A549 (cell line): ENCODE measurements at regions not wholly inside any gene's neighbourhood (a gene's known extent, or its start where the extent isn't known, plus 50 kb on each side); places are given as distances from the start of the nearest gene placed in this dataset.
A peak's percentile ranks its signal among the peaks of the same experiment; 100 is the strongest.

Source experiments
- ATAC-seq, 2 experiments: fragments of 200-7000 bp in 1 of 2; fragments of >200 bp in 1 of 2; cut with Nextera tagmentation in 1 of 2; cut with Tn5 transposase in 1 of 2; 3 replicates each; pipeline versions ENCODE4 v1.8.0 to v1.9.1; 2018 to 2020; ENCODE audit warnings: mild to moderate bottlenecking in 1 of 2, moderate library complexity in 1 of 2
- CTCF ChIA-PET: fragments of 300-600 bp; sonication (Branson Sonifier 250); formaldehyde crosslinking; extraction: SDS; loops from one replicate; lab custom pipeline; 2021; ENCODE audit warnings: antibody characterized with exemption, inconsistent platforms; lab: Yijun Ruan, JAX
- POLR2A ChIA-PET: fragments of 350-600 bp; formaldehyde crosslinking; extraction: SDS; loops from one replicate; lab custom pipeline; 2021; ENCODE audit warnings: antibody characterized with exemption, inconsistent platforms; lab: Yijun Ruan, JAX
- DNase-seq, 2 experiments: peaks; one replicate each; pipeline versions ENCODE4 v3.0.0 to v3.0.0-alpha.2; 2011 to 2016; ENCODE audit warnings: low read depth in 1 of 2, low spot score in 1 of 2
- FAIRE-seq: peaks from 2 replicates; lab custom pipeline; 2011; peaks lifted over from hg19 to GRCh38; lab: Jason Lieb, UNC
- H3K27ac ChIP-seq, 2 experiments: fragments of >200 bp; sonication (Bioruptor Twin); formaldehyde crosslinking; 3 replicates each; pipeline ENCODE4 v1.5.1; 2016 to 2017
- H3K4me1 ChIP-seq: fragments of >200 bp; sonication (Bioruptor Twin); formaldehyde crosslinking; 3 replicates; pipeline ENCODE4 v1.6.1; 2016
- H3K4me2 ChIP-seq: fragments of >200 bp; sonication (Bioruptor Twin); formaldehyde crosslinking; 3 replicates; pipeline ENCODE4 v1.6.1; 2016
- H3K4me3 ChIP-seq: fragments of >200 bp; sonication (Bioruptor Twin); formaldehyde crosslinking; 3 replicates; pipeline ENCODE4 v1.5.1; 2016
- H3K9me3 ChIP-seq: fragments of >200 bp; sonication (Bioruptor Twin); formaldehyde crosslinking; 3 replicates; pipeline ENCODE4 v1.6.1; 2016
- BCL3 ChIP-seq: fragments of >200 bp; sonication (Bioruptor Twin); formaldehyde crosslinking; IDR thresholded peaks from 3 replicates; pipeline ENCODE4 v1.6.1; 2016
- CBX2 ChIP-seq: fragments of 200-600 bp; sonication (generic); IDR thresholded peaks from 2 replicates; pipeline ENCODE4 v1.6.1; 2016; ENCODE audit warnings: low read depth, mild to moderate bottlenecking, borderline replicate concordance
- CEBPB ChIP-seq, 2 experiments: fragments of >200 bp in 1 of 2; sonication (Bioruptor Twin) in 1 of 2; formaldehyde crosslinking in 1 of 2; IDR thresholded peaks; 2 replicates each; pipeline ENCODE4 v1.6.1; 2012 to 2016
- CHD2 ChIP-seq: fragments of 150-350 bp; IDR thresholded peaks from 2 replicates; pipeline ENCODE4 v1.6.1; 2014; ENCODE audit warnings: low read length; ENCODE audit not compliant: partially characterized antibody
- EHF ChIP-seq: fragments of 250-450 bp; sonication (Bioruptor Pico); IDR thresholded peaks from 2 replicates; pipeline ENCODE4 v1.5.0; 2020; ENCODE audit warnings: mild to moderate bottlenecking
- ESRRA ChIP-seq: fragments of 150-350 bp; IDR thresholded peaks from 2 replicates; pipeline ENCODE4 v1.6.1; 2014; ENCODE audit warnings: mild to moderate bottlenecking, low read length, borderline replicate concordance
- HDAC2 ChIP-seq: fragments of 200-600 bp; sonication (generic); IDR thresholded peaks from 2 replicates; pipeline ENCODE4 v1.6.1; 2016
- HES2 ChIP-seq: fragments of >200 bp; sonication (Bioruptor Twin); formaldehyde crosslinking; IDR thresholded peaks from 2 replicates; pipeline ENCODE4 v1.6.1; 2016
- HEYL ChIP-seq: fragments of 250-450 bp; sonication (Bioruptor Pico); IDR thresholded peaks from 2 replicates; pipeline ENCODE4 v1.8.0; 2021; ENCODE audit warnings: mild to moderate bottlenecking, moderate library complexity
- JUNB ChIP-seq: fragments of >200 bp; sonication (Bioruptor Twin); formaldehyde crosslinking; IDR thresholded peaks from 2 replicates; pipeline ENCODE4 v1.6.1; 2016
- MYC ChIP-seq: IDR thresholded peaks from 2 replicates; pipeline ENCODE4 v1.6.1; 2012; ENCODE audit warnings: mild to moderate bottlenecking, inconsistent platforms, low read length, improper control_type of control experiment, borderline replicate concordance
- NFE2L2 ChIP-seq: fragments of 150-350 bp; conservative IDR thresholded peaks from 2 replicates; pipeline ENCODE4 v1.6.1; 2014; ENCODE audit warnings: low read length
- NPAS2 ChIP-seq: fragments of 250-450 bp; sonication (Bioruptor Pico); IDR thresholded peaks from 2 replicates; pipeline ENCODE4 v1.8.0; 2022; ENCODE audit warnings: mild to moderate bottlenecking, moderate library complexity, borderline replicate concordance
- POLR2A ChIP-seq: IDR thresholded peaks from 2 replicates; pipeline ENCODE4 v1.6.1; 2012; ENCODE audit warnings: mild to moderate bottlenecking, low read length
- POLR2AphosphoS2 ChIP-seq: conservative IDR thresholded peaks from 2 replicates; pipeline ENCODE4 v1.6.1; 2012; ENCODE audit warnings: low read length, improper control_type of control experiment, inconsistent platforms
- RFX5 ChIP-seq: fragments of 450-650 bp; IDR thresholded peaks from 2 replicates; pipeline ENCODE4 v1.7.1; 2014; ENCODE audit warnings: antibody characterized with exemption, mild to moderate bottlenecking, moderate library complexity
- RNF2 ChIP-seq: fragments of 200-600 bp; sonication (generic); IDR thresholded peaks from 2 replicates; pipeline ENCODE4 v1.6.1; 2016; ENCODE audit warnings: low read depth, mild to moderate bottlenecking, antibody characterized with exemption, moderate library complexity, borderline replicate concordance
- SMC3 ChIP-seq: fragments of >200 bp; sonication (Bioruptor Twin); formaldehyde crosslinking; IDR thresholded peaks from 3 replicates; pipeline ENCODE4 v1.6.1; 2018; ENCODE audit warnings: inconsistent platforms
- TFCP2L1 ChIP-seq: fragments of 250-450 bp; sonication (Bioruptor Pico); IDR thresholded peaks from 2 replicates; pipeline ENCODE4 v1.5.0; 2021; ENCODE audit warnings: mild to moderate bottlenecking
- TP53 ChIP-seq: fragments of 250-450 bp; sonication (Bioruptor Pico); IDR thresholded peaks from 2 replicates; pipeline ENCODE4 v1.5.0; 2021; ENCODE audit warnings: mild to moderate bottlenecking, moderate library complexity
- ZSCAN20 ChIP-seq: fragments of 250-450 bp; sonication (Bioruptor Pico); IDR thresholded peaks from 2 replicates; pipeline ENCODE4 v1.8.0; 2022; ENCODE audit warnings: mild to moderate bottlenecking, moderate library complexity
- WGBS: methylation state at CpG from one replicate; pipeline ENCODE4 v1.1.6; 2017; ENCODE audit errors: missing lambda C conversion rate; 5-methylcytosine and 5-hydroxymethylcytosine counted together
- TF ChIP-seq, protein P1 (sequence below): fragments of 250-450 bp; sonication (Bioruptor Pico); IDR thresholded peaks from 2 replicates; pipeline ENCODE4 v1.5.0; 2021; ENCODE audit warnings: mild to moderate bottlenecking, moderate library complexity, borderline replicate concordance

DNA sequence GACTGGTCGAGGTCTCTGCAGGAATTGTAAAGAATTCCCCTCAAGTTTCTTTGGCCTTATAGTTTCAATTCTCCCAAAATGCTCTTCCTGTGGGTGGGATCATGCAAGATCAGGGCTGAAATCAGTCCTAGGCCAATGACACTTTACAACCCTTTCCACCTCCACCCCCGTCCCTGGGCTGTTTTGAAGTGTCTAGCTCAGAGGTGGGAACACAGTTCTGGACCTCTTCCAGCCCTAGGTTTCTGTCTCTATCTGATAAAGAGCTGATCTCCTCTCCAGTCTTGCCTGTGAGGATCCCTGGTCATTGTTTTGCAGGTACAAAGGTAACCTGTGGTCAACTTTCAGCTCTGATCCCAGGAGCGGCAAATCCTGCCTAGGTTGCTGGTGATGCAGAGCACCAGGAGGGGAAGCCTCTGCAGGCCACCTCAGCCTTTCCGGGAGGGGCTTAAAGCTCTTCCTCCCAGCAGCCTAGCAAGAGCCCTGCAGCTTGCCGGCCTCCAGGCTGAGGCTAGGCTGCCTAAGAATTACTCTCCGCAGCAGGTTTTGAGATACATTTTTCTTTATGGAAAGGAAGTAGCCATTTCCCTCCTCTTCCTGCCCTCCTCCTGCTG lies 69.8 kb upstream of the WIPF1 start:
- CTCF ChIA-PET: interaction anchor here (0.7 to 2.4 kb wide), 7 partner anchors 12 to 318 kb away, joined by 3 to 6 read pairs (median 5); no protein-coding TSS in a partner anchor
- Histone ChIP-seq H3K4me2 (no peak overlapping the region), H3K4me3 (no peak overlapping the region), H3K9me3 (no peaks in the 10 kb centered on the region), H3K4me1 (peaks cover 22% of the 10 kb centered on the region), H3K27ac (no peak overlapping the region)
- POLR2A ChIA-PET: no interaction called here
- FAIRE-seq (no peak), ATAC-seq (no peak; a peak in 1 of 6 replicates), DNase-seq (no peak)
- 98% methylated on average over 6 of the region's 6 CpGs for WGBS
- TF ChIP-seq HDAC2: no peak
- TF ChIP-seq, all 56 proteins: peak for 0

DNA sequence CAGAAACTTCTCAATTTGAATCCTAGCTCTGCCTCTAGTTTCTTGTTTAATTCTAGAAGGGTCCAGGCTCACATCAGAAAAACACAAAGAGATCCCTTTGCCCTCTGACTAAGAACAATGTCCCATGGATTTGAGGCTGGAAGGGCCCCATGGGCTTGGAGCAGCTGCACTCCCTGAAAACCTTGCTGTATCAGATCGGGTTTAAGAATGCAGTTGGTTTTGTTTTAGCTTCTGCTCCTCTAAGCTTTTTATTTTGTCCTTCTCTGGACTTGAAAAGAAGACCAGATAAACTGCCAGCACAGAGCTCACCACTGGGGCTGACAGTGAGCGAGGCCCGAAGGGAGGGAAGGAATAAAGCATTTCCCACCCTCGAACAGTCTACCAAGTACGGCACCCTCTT lies 69.2 kb upstream of the WIPF1 start:
- no peak for TF ChIP-seq HES2
- no peak for TF ChIP-seq RFX5
- no peak for TF ChIP-seq HDAC2
- no peak for TF ChIP-seq EHF (CRISPR knock-in tag)
- TF ChIP-seq HEYL (CRISPR knock-in tag): no peak
- no peak for TF ChIP-seq NFE2L2
- Histone ChIP-seq H3K4me1 (peaks cover 26% of the 10 kb centered on the region), H3K9me3 (no peaks in the 10 kb centered on the region), H3K4me3 (no peak overlapping the region), H3K27ac (0 out of 6 replicates have a peak overlapping the region, but pooled peaks of 1 of the 2 experiments have one; percentile 21), H3K4me2 (no peak overlapping the region)
- peak; percentile 15 to 33; a peak in 1 of 6 replicates for ATAC-seq
- WGBS: 85% methylated on average over 5 of the region's 5 CpGs
- CTCF ChIA-PET: interaction anchor here (0.7 to 2.4 kb wide), 4 partner anchors 19 to 319 kb away, joined by 3 to 6 read pairs (median 4); no protein-coding TSS in a partner anchor
- FAIRE-seq: no peak
- DNase-seq: no peak
- POLR2A ChIA-PET: no interaction called here

GRCh38 chr2:174666312-174666711 lies 68.7 kb upstream of the WIPF1 start:
- Histone ChIP-seq H3K4me3 (no peak overlapping the region), H3K27ac (0 out of 6 replicates have a peak overlapping the region, but pooled peaks of 1 of the 2 experiments have one; percentile 21), H3K4me1 (peaks cover 26% of the 10 kb centered on the region), H3K4me2 (peak overlapping the region; percentile 16; the same call in 1 of the 3 replicates), H3K9me3 (no peaks in the 10 kb centered on the region)
- ATAC-seq (no peak), DNase-seq (no peak), FAIRE-seq (no peak)
- ChIA-PET CTCF (interaction anchor here (0.7 to 2.4 kb wide), 3 partner anchors 20 to 319 kb away, joined by 3 to 6 read pairs (median 4); no protein-coding TSS in a partner anchor), POLR2A (no interaction called here)
- TF ChIP-seq CEBPB (IDR thresholded peaks at IDR 0.05) (no peak), ESRRA (no peak), MYC (no peak)
- TF ChIP-seq, protein P1, sequence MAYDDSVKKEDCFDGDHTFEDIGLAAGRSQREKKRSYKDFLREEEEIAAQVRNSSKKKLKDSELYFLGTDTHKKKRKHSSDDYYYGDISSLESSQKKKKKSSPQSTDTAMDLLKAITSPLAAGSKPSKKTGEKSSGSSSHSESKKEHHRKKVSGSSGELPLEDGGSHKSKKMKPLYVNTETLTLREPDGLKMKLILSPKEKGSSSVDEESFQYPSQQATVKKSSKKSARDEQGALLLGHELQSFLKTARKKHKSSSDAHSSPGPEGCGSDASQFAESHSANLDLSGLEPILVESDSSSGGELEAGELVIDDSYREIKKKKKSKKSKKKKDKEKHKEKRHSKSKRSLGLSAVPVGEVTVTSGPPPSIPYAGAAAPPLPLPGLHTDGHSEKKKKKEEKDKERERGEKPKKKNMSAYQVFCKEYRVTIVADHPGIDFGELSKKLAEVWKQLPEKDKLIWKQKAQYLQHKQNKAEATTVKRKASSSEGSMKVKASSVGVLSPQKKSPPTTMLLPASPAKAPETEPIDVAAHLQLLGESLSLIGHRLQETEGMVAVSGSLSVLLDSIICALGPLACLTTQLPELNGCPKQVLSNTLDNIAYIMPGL (CRISPR knock-in tag): no peak

GRCh38 chr2:174664084-174664759 lies 66.6 kb upstream of the WIPF1 start:
- Histone ChIP-seq H3K4me1 (peaks cover 26% of the 10 kb centered on the region), H3K4me2 (no peak overlapping the region), H3K4me3 (no peak overlapping the region), H3K9me3 (no peaks in the 10 kb centered on the region), H3K27ac (no peak overlapping the region)
- WGBS: 97% methylated on average over 7 of the region's 7 CpGs
- ATAC-seq (no peak), DNase-seq (no peak), FAIRE-seq (no peak)
- TF ChIP-seq RNF2 (no peak), JUNB (no peak), SMC3 (no peak), TFCP2L1 (CRISPR knock-in tag) (no peak), CBX2 (no peak), HEYL (CRISPR knock-in tag) (no peak), POLR2AphosphoS2 (no peak), NPAS2 (no peak), ZSCAN20 (CRISPR knock-in tag) (no peak), POLR2A (no peak), CHD2 (no peak), TP53 (CRISPR knock-in tag) (no peak), BCL3 (no peak)
- CTCF ChIA-PET: interaction anchor here (0.9 kb wide), 1 partner anchor 24 kb away, joined by 3 read pairs; no protein-coding TSS in a partner anchor
- POLR2A ChIA-PET: no interaction called here
